NCI-H1105 treated with DMSO at 0.1 percent for 48 hours (cell line): ENCODE measurements at regions not wholly inside any gene's neighbourhood (a gene's known extent, or its start where the extent isn't known, plus 50 kb on each side); places are given as distances from the start of the nearest gene placed in this dataset.
"Not testable (repeated sequence)": the region's sequence is repeated elsewhere in the genome, so short reads cannot be mapped to it uniquely, and the experiment has no call there.

Experiments used
- DNase-seq: peaks from one replicate; lab custom pipeline; 2025; lab: John Stamatoyannopoulos, UW

DNA sequence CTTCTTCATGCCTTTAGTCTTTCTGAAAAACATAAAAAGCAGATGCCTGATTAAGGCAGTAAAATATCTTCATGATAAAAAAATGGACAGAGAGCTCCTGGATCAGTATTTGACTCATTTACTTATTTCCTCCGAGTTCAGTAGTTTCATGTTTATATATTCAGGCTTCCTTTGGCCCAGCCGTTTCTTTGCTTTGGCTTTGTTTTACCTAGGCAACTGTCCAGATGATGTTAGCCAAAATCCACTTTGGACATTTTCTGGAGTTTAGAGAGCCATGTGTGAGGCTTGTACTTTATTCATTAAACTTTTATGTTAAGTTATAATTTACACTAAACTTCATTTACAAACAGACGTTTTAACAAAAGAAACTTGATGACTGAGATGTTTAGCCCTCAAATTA is 307.1 kb upstream of the RSPO3 start:
- no peak for DNase-seq

DNA sequence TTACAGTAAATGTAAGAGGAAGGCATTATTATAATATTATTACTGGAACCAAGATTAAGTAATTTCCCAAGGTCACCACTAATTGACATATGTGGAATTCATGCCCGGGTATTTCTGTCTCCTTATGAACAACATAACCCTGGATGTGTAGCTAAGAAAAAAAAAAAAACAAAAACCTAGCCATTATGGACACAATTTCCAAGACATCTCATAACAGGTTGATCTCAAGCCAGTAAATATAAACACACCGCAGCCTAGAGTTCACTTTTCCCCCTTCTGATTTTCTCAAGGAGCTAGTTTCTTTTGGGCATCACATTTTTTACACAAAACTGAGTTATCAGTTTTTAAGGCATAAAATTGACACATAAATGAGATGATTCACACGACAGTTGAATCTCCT is 306.5 kb upstream of the RSPO3 start:
- no peak for DNase-seq

DNA sequence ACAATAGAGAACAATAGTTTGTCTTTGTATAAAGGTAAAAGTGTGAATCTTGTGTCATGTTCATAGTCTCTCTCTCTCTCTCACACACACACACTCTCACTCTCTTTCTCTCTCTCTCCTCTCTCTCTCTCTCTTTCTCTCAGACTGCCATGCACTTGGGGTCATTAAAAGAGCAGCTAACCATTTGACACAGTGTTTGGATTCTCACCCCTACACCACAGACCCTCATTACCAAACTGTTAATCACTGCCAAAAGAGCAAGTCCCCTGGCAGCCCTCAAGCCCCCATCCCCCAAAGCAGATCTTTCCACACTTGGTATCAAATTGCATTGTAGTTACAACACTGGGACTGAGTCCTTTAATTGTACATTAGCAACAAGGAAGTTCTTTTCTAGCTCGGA is 305.8 kb upstream of the RSPO3 start:
- peak; percentile 44 for DNase-seq

DNA sequence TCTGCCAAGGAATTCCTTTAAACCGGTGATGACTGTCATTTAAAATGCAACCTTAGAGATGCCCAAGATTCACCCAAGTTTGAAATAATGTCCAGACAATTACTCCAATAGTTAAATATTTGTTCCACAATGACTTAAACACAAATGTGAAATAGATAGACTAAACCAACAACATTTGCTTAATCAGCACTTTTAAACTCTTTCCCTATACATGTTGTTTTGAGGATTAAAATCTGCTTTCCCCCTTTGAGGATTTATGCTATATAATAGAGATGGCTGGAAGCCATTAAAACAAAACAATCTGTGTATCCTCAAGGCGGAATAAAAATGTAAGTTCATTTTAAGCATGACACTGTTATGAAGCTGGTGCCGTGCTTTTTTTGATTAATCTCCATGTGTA is 297.8 kb upstream of the RSPO3 start:
- DNase-seq: no peak

DNA sequence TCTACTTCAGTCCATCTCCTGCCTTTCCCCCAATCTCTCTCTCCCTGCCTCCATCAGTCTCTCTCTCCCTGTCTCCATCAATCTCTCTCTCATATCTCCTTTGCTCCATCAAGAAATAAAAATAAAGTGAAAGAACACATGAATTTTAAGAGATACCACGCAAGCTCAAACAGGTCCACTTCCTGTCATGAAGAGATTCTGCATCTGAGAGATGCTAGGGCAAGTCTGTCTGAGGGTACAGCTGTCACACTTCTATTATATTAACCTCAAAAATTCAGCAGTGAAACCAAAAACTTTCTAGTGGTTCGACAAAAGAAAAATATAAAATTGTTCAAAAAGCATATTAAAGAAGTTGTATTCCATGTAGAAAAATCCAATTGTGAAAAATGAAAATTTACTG is 296.8 kb upstream of the RSPO3 start:
- DNase-seq: no peak

DNA sequence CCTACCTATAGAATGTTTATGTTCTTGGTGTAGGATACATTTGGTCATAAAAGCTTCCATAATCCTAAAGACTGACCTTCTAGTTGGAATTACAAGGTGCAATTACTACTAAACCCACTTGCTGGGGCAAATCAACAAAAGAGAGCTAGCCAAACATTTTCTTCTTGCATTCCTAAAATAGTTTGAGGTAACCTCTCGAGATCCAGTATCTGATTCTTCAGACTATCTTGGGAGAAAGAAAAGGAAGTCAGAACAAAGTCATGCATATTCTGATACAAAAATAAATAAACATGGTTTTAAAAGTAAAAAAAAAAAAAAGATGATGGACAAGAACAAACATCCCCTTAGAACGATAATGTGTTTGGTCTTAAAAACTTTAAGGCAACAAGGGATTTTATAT is 294.2 kb upstream of the RSPO3 start:
- no peak for DNase-seq

DNA sequence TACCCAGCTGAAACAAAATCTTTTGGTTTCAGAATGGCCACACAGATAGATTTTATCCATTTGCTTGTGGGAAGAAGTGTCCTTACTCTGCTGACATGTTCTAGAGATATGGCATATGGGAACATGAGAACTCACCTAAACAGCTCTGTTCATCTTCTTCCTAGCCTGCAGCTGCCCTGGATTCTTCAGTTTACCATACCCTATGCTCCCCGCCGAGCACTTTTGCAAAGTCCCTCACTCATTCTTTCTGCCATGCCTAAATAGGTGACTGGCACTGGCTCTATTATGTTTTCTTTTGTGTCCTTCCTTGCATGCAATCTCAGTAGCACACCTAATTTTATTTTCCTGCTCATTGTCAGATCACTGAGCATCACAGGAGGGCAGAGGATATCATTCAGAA is 293.7 kb upstream of the RSPO3 start:
- no peak for DNase-seq

DNA sequence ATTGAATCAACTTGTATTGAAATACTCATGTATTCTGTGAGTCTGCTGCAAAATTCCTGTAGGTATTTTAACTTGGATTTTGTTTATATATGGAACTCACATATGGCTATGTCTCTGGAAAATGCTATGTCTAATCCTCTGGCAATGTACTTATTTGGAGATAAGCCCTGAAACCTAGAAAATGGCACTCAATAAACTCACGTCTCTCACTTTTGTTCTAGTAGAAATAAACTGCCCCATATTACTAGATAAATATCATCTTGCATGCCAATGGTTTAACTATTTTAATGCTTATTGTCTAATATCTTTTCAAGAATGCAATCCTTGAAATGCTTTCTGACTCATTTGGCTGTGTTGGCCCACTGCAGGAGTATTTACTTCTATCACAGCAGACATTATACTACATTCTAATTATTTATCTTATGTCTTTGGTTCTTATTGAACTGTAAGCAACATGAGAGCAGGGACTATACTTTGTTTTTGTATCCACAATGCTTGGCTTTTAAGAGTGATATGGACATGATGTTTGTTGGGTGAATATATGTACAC is 292.2 kb upstream of the RSPO3 start:
- DNase-seq: no peak

DNA sequence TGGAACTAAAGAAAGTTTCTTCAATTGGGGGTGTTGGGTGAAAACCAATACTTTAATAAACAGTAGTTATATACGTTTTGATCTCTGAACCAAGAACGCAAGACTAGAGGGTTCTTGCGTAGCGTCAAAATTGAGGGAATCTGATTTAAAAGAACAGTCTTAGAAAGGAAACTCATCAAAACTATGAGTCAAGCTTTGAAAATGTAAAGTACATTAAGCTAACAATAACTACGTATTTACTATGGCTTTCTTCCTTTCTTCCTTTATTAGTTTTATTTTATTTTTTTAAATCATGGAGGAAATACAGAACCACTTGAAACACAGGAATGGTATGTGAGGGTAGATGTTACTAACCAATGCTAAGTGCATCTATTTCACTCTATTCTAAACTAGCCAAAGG is 287.0 kb upstream of the RSPO3 start:
- DNase-seq: no peak

DNA sequence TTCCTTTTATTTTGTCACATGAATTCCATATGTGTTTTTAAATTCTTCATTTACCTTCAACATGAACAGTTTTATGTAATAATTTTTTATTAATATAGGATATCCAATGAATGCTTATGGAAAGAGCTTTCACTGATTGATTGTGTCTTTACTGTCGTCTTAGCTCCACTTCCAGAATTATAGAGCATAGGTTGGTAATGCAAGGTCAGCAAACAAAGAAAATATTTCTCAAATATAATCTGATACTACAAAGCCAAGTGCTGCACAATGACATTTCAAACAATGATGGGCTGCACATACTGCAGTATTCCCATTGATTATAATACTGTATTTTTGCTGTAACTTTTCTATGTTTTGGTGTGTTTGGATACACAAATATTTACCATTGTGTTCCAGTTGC is 275.7 kb upstream of the RSPO3 start:
- no peak for DNase-seq

DNA sequence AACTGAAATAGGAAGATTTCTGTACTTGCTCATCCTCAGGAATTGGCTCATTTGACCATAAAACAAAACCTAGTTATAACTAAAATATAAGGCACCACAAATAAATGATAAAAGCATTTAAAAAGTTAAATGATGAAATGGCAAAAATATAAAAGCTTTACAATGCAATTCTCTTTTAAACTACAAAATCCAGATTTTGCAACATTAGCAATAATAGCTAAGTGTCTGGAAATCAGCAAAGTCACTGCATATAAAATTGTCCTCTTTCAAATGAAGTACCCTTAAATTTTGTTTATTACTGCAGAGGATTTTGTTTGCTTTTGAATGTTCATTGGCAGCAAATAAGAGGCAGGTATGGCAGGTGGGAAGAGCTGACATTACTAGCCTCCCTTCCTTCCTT is 270.4 kb upstream of the RSPO3 start:
- DNase-seq: peak; percentile 36

DNA sequence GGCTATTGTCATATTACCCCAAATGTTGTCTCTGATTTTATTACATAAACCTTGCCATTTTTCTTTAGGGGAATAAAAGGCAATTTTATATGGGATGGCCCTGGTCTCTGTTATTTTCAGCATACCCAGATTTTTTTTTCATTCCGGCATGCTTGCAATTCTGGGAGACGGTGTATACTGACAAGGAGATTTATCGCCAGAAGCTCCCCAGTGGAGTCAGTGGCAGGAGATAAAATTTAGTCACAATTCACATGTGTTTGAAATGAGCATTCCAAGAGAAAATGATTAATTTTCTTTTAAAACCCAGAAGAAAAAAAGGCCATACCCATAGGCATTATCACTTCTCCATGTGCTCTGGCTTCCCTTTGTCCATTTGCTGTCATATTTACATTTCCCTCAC is 250.8 kb upstream of the RSPO3 start:
- no peak for DNase-seq

DNA sequence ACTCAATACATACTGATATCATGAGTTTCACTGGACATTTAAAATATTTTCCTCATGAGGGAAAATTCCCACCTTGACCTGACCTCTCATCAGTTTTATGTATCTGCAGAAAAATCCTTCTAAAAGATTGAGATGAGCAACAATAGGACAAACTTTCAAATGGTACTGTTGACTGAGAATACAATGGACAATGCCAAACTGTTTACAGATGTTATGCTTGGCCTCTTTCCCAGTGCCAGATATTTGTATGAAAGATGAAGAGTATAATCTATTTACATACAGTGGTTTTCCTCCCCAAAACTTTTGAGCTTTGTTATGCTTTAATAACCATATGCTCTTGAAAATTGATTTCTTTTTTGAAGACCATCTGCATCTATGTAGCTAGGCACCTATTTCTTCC is 245.1 kb upstream of the RSPO3 start:
- no peak for DNase-seq

DNA sequence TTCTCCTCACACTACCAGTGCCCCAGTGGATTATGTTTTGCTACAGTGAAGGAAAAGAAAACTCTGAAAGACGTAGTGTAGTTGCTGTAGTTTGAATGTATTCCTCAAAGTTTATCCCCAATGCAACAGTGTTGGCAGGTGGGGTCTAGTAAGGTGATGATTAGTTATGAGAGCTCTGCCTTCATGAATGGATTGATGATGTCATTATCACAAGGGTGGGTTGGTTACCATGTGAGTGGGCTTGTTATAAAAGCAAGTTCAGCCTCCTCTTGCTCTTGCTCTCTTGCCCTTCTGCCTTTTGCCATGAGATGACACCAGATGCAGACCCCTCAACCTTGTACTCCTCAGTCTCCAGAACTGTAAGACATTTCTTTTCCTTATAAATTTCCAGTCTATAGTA is 244.7 kb upstream of the RSPO3 start:
- no peak for DNase-seq

DNA sequence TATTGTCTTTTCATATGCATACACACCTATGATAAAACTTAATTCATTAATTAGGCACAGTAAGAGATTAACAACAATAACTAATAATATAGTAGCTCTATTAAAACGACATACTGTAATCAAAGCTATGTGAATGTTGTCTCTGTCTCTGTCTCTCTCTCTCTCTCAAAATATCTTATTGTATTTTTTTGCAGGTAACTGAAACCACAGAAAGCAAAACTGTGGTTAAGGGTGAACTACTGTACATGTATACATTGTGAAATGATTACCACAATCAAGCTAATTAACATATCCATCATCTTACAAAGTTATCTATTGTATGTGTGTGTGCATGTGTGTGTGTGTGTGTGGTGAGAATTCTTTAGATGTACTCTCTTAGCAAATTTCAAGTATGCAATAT is 242.0 kb upstream of the RSPO3 start:
- DNase-seq: no peak

DNA sequence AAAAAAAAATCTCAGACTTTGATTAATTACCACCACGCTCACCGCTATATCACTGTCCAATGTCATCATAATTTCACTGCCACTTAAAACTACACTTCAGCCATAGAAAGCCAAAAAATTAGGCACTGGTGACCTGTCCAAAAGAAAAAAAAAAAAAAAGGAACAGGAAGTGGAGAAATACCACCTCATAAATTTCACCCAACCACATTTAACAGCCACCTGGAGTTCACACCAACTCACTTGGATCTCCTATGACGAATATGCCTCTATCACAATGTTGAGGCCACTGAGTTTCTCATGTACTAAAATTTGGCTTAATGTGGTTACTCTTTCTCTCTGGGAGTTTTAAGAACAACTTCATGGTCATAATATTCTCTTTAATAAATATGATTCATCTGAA is 237.5 kb upstream of the RSPO3 start:
- no peak for DNase-seq

DNA sequence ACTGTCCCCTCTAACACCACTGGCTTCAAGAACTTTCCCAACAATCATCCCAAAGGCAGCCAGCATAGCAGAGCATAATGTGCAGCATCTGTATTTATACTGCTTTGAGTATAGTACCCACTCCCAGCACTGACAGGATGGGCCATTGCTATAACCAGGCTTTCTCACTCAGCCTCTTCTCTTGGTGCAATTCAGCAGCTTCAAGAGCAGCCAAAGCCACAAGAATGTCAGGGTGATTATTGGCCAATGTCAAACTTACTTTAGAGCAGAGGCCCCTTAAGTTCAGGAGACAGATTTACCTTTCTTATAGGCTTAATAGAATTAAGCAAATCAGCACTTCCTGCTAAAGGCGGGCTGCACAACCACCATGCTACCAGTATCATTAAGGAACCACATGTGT is 232.4 kb upstream of the RSPO3 start:
- no peak for DNase-seq

DNA sequence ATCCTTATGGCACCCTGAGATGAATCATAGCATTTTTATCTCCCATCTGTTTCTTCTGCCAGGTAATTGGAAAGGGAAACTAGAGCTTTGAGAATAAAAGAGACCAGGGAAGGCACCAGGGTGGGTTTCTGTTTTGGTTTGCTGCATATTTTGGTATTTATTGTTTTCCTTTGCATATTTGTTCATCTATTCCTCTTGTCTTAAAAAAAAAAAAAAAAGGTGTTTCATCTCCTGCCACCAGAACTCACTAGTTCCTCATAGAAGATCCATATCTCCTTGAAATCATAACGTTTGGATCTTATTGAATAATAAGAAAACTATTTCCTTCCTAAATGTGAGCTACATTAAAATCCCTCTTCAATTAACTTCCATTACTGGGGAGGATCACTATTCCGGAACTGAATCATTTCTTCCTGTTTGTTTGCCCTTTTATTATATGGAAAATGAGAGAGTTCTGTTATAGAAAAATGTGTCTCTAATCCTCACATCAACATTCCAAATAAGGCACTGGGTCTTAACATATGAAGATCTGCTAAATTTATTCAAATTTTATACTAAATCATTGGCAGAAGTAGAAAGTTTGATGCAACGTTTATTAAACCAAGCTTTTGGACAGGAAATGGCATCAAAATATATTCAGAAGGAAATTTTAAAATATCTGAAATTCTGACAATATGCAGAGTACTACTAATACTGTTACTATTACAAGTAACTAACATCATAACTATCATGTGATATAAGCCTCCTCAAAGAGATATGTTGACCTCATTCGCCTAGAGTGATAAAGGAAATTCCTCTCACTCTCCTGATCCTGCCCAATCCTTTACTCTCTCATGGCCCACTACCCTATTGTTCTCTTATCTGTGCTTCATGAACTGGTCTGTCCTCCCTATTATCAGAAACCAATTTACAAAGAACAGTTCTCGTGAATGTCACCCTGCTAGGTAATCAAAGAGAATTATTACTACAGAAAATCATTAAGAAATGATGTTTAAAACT is 229.4 kb upstream of the RSPO3 start:
- no peak for DNase-seq

DNA sequence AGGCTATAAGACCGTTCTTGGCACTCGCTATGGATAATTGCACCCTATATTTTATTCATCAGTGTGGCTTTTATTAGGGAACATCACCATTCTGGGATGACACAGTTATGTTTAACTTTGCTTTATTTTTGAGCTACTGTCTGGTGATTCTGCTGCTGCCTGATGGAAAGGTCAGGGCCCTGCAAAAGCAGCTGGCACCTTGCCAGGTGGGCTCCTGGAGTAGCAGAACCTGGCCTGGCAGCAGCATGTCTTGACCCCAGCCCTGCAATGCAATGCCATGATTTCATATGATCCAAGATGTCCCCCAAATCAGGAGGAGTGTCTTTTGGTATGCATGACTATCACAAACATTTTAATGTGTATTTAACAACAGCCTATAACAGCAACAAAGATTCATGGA is 228.4 kb upstream of the RSPO3 start:
- DNase-seq: no peak

DNA sequence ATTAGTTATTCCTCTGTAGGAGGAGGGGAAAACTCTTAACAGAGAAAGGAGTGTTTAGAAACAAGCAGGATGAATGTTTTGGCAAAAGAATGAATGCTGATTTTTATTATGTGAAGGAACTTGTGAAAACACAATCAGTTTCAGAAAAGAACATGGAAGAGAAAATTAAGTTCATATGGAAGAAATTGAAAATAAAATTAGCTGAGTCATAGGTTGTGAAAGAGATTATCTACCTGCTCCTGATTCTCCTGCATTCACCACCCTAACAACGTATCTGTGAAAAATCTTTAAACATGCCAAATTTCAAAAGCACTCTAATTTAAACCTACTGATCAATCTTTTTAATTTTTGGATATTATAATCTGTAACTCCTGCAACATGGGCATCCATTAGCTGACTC is 227.3 kb upstream of the RSPO3 start:
- no peak for DNase-seq

DNA sequence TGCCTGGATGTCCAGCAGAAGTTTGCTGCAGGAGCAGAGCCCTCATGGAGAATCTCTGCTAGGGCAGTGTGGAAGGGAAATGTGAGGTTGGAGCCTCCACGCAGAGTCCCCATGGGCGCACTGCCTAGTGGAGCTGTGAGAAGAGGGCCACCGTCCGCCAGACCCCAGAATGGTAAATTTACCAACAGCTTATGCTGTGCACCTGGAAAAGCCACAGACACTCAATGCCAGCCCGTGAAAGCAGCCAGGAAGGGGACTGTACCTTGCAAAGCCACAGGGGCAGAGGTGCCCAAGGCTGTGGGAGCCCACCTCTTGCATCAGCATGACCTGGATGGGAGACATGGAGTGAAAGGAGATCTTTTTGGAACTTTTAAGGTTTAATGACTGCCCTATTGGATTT is 225.6 kb upstream of the RSPO3 start:
- not testable (repeated sequence) for DNase-seq

DNA sequence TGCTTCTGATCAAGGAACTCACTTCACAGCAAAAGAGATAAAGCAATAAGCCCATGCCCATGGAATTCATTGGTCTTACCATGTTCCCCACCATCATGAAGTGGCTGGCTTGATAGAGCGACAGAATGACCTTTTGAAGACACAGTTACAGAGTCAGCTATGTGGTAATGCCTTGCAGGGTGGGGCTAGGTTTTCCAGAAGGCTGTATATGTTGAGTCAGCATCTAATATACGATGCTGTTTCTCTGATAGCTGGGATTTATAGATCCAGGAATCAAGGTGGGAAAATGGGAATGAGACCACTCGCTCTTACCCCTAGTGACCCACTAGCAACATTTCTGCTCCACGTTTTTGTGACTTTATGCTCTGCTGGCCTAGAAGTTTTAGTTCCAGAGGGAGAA is 220.7 kb upstream of the RSPO3 start:
- DNase-seq: no peak

DNA sequence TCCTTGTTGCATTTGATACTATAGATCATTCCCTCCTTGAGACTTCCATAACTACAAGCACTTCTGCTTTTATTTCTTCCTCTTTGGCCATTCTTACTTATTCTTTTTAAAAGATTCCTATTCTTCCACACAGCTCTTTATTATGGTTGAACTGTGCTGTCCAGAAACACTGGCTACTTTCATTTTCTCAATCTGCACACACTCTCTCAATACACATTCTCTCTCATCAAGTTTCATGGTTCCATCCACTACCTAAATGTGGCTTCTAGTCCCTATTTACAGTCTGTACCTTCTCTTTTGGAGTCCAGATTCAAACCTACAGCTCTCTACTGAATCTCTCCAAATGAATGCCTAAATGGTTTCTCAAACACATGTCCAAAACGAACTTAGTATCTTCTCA is 214.3 kb upstream of the RSPO3 start:
- DNase-seq: no peak

DNA sequence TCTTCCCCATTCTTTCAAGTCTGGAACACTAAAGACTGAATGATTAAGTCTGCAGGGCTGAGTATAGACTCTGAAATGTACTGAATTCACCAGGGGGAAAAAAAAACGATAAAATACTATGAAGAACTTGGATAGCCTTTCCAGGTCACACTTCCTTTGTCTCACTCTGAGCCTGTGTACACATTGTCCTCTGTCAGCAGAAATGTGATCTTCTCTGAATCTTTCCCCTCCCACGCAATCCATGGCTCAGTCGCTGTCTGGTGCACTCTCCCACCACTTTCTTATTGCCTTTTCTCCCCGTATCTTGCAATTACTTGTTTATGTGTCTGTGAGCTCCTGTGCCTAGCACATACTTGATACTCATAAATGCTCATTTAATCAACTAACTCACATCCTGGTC is 212.6 kb upstream of the RSPO3 start:
- DNase-seq: no peak
